Keratinocyte (primary cell): ENCODE measurements at regions not wholly inside any gene's neighbourhood (a gene's known extent, or its start where the extent isn't known, plus 50 kb on each side); places are given as distances from the start of the nearest gene placed in this dataset.

Source experiments
- DNase-seq: peaks from one replicate; pipeline ENCODE4 v3.0.0-alpha.2; 2011; ENCODE audit warnings: low read depth, missing footprints, low spot score
- FAIRE-seq: peaks from 2 replicates; lab custom pipeline; 2011; peaks lifted over from hg19 to GRCh38; lab: Jason Lieb, UNC
- H2AFZ ChIP-seq: 2 replicates; pipeline ENCODE4 v1.6.0; 2012; ENCODE audit warnings: low read length, control low read depth, inconsistent platforms; ENCODE audit not compliant: control insufficient read depth
- H3K27ac ChIP-seq: 2 replicates; pipeline ENCODE4 v1.5.1; 2011; ENCODE audit warnings: low read length; ENCODE audit not compliant: control insufficient read depth, insufficient read depth
- H3K27me3 ChIP-seq: 3 replicates; pipeline ENCODE4 v1.6.0; 2011; ENCODE audit warnings: low read length; ENCODE audit not compliant: control insufficient read depth, insufficient read depth; ENCODE audit errors: extremely low read depth
- H3K36me3 ChIP-seq, 2 experiments: 2 replicates in 1 of 2; 3 replicates in 1 of 2; pipeline ENCODE4 v1.5.1; 2011; ENCODE audit warnings: low read length in 2 of 2, mild to moderate bottlenecking in 1 of 2; ENCODE audit not compliant: control insufficient read depth in 2 of 2, insufficient read depth in 2 of 2; ENCODE audit errors: extremely low read depth in 1 of 2
- H3K4me1 ChIP-seq: 3 replicates; pipeline ENCODE4 v1.5.1; 2011; ENCODE audit warnings: low read length; ENCODE audit not compliant: control insufficient read depth, insufficient read depth; ENCODE audit errors: extremely low read depth
- H3K4me2 ChIP-seq: 3 replicates; pipeline ENCODE4 v1.6.0; 2011; ENCODE audit warnings: low read depth, low read length; ENCODE audit not compliant: control insufficient read depth, insufficient read depth; ENCODE audit errors: extremely low read depth
- H3K4me3 ChIP-seq, 3 experiments: fragments of 200-600 bp in 1 of 3; sonication (generic) in 1 of 3; 2 replicates in 2 of 3; 3 replicates in 1 of 3; pipeline ENCODE4 v1.5.1; 2011 to 2016; ENCODE audit warnings: low read length in 3 of 3, mild to moderate bottlenecking in 3 of 3, control low read depth in 2 of 3, inconsistent platforms in 1 of 3, low read depth in 1 of 3, mixed read lengths in 1 of 3, mixed run types in 1 of 3, moderate library complexity in 1 of 3; ENCODE audit not compliant: control insufficient read depth in 2 of 3, insufficient read depth in 2 of 3; ENCODE audit errors: extremely low read depth in 1 of 3
- H3K79me2 ChIP-seq: 2 replicates; pipeline ENCODE4 v1.6.0; 2012; ENCODE audit warnings: low read length; ENCODE audit not compliant: control insufficient read depth, insufficient read depth
- H3K9ac ChIP-seq: 3 replicates; pipeline ENCODE4 v1.6.0; 2011; ENCODE audit warnings: low read length; ENCODE audit not compliant: control insufficient read depth, insufficient read depth; ENCODE audit errors: extremely low read depth
- H3K9me1 ChIP-seq: 3 replicates; pipeline ENCODE4 v1.6.0; 2011; ENCODE audit warnings: low read length; ENCODE audit not compliant: control insufficient read depth, insufficient read depth; ENCODE audit errors: extremely low read depth
- H3K9me3 ChIP-seq: 2 replicates; pipeline ENCODE4 v1.5.1; 2012; ENCODE audit warnings: low read depth, low read length; ENCODE audit not compliant: control insufficient read depth
- H4K20me1 ChIP-seq: 3 replicates; pipeline ENCODE4 v1.6.0; 2011; ENCODE audit warnings: low read length; ENCODE audit not compliant: control insufficient read depth, insufficient read depth; ENCODE audit errors: extremely low read depth
- EZH2 ChIP-seq: IDR thresholded peaks from one replicate; pipeline ENCODE4 v1.6.1; 2012; ENCODE audit warnings: inconsistent platforms, mild to moderate bottlenecking, low read length, moderate library complexity
- dilution Hi-C: fragments of 300-500 bp; cut with MboI; formaldehyde crosslinking; loops from one replicate; pipeline ENCODE4 v1.7.0; 2020; ENCODE audit warnings: low sequenced_read_pairs; ENCODE audit not compliant: extremely low pct_ligation_motif_present
- TF ChIP-seq, protein P1 (sequence below), 3 experiments: IDR thresholded peaks in 1 of 3; conservative IDR thresholded peaks in 1 of 3; optimal IDR thresholded peaks in 1 of 3; 2 replicates in 2 of 3; 3 replicates in 1 of 3; pipeline versions ENCODE3 to v1.5.1; 2011; ENCODE audit warnings: low read length in 3 of 3, mild to moderate bottlenecking in 3 of 3, moderate library complexity in 2 of 3, control low read depth in 1 of 3, inconsistent platforms in 1 of 3; ENCODE audit not compliant: insufficient read depth in 2 of 3; ENCODE audit errors: extremely low read depth in 1 of 3

DNA sequence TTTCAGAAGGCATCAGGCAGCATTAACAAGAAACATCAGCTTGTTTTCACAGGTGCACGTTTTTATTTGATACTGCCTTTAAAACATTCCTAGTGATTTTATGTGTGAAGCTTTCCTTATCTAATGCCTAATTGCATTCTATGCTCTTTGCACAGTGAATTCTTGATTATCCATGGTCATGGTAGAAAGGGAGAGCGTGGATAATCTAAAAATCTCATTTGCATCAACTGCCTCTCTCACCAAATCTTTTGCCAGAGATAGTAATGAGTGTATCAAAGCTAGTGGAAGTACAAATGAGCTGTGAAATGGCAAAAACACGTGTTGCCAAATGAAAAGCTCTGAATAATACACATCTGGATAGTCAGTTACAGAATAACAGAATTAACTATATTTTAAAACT lies 170.5 kb downstream of the NAA11 start:
- dilution Hi-C loops: no loop called here
- Histone ChIP-seq H3K79me2 (no peaks in the 10 kb centered on the region), H3K9ac (no peak overlapping the region), H4K20me1 (no peaks in the 10 kb centered on the region), H3K9me1 (no peaks in the 10 kb centered on the region), H3K9me3 (no peaks in the 10 kb centered on the region), H3K4me1 (no peaks in the 10 kb centered on the region), H3K36me3 (no peaks in the 10 kb centered on the region), H3K27ac (no peak overlapping the region), H2AFZ (no peak overlapping the region), H3K4me3 (no peak overlapping the region), H3K27me3 (no peaks in the 10 kb centered on the region), H3K4me2 (no peak overlapping the region)
- FAIRE-seq: no peak
- TF ChIP-seq, protein P1, sequence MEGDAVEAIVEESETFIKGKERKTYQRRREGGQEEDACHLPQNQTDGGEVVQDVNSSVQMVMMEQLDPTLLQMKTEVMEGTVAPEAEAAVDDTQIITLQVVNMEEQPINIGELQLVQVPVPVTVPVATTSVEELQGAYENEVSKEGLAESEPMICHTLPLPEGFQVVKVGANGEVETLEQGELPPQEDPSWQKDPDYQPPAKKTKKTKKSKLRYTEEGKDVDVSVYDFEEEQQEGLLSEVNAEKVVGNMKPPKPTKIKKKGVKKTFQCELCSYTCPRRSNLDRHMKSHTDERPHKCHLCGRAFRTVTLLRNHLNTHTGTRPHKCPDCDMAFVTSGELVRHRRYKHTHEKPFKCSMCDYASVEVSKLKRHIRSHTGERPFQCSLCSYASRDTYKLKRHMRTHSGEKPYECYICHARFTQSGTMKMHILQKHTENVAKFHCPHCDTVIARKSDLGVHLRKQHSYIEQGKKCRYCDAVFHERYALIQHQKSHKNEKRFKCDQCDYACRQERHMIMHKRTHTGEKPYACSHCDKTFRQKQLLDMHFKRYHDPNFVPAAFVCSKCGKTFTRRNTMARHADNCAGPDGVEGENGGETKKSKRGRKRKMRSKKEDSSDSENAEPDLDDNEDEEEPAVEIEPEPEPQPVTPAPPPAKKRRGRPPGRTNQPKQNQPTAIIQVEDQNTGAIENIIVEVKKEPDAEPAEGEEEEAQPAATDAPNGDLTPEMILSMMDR (optimal IDR thresholded peaks at IDR 0.05 in 1 of 3, IDR thresholded peaks at IDR 0.05 in 1 of 3, conservative IDR thresholded peaks at IDR 0.05 in 1 of 3; ENCODE audit: extremely low read depth in 1 of 3, insufficient read depth in 2 of 3, low read length in 3 of 3): no peak
- TF ChIP-seq EZH2: no peak
- DNase-seq: no peak

DNA sequence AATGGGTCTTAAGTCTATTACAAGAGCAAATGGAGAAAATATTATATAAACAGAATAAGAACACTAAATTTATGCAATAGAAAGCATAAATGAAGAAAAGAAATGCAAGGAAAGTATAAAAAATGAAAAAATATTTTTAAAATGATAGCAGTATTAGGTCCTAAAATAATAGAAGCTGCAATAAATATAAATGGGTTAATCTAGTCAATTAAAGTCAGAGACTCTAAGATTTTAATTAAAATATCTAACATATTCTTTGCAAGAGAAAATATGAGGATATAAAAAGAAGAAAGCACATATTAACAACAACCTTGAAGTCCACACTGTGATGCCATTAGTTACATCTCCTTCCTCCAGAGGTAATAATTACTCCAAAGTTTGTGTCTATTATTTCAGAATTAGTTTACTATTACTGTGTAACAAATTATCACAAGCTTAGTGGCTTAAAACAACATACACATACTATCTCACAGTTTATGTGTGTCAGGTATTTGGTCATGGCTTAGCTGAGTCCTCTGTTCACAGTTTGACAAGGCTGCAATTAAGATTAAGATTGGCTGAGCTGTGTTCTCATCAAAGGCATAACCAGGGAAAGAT lies 174.9 kb downstream of the NAA11 start:
- H3K4me2 ChIP-seq: no peak overlapping the region
- no peaks in the 10 kb centered on the region for H3K4me1 ChIP-seq
- H3K79me2 ChIP-seq: no peaks in the 10 kb centered on the region
- H3K9ac ChIP-seq: no peak overlapping the region
- dilution Hi-C loops: no loop called here
- H3K9me3 ChIP-seq: no peaks in the 10 kb centered on the region
- TF ChIP-seq EZH2: no peak
- TF ChIP-seq, protein P1 (optimal IDR thresholded peaks at IDR 0.05 in 1 of 3, IDR thresholded peaks at IDR 0.05 in 1 of 3, conservative IDR thresholded peaks at IDR 0.05 in 1 of 3; ENCODE audit: extremely low read depth in 1 of 3, insufficient read depth in 2 of 3, low read length in 3 of 3): no peak
- FAIRE-seq (no peak), DNase-seq (no peak)
- H3K27me3 ChIP-seq: no peaks in the 10 kb centered on the region
- H4K20me1 ChIP-seq: no peaks in the 10 kb centered on the region
- H3K4me3 ChIP-seq: no peak overlapping the region
- H3K36me3 ChIP-seq: no peaks in the 10 kb centered on the region
- H3K27ac ChIP-seq: no peak overlapping the region
- H2AFZ ChIP-seq: no peak overlapping the region
- no peaks in the 10 kb centered on the region for H3K9me1 ChIP-seq
